H1 (cell line): ENCODE measurements at regions not wholly inside any gene's neighbourhood (a gene's known extent, or its start where the extent isn't known, plus 50 kb on each side); places are given as distances from the start of the nearest gene placed in this dataset.

Source experiments
- ATF3 ChIP-seq: IDR thresholded peaks from 2 replicates; pipeline ENCODE4 v1.6.1; 2011; ENCODE audit warnings: low read depth, mild to moderate bottlenecking, low read length; ENCODE audit not compliant: insufficient read depth
- KDM1A ChIP-seq: fragments of 200-600, 300-600 bp; sonication (generic); IDR thresholded peaks from 2 replicates; pipeline ENCODE4 v1.7.1; 2016; ENCODE audit warnings: mild to moderate bottlenecking, low read length, borderline replicate concordance
- SUZ12 ChIP-seq: fragments of 200-600 bp; sonication (generic); IDR thresholded peaks from 2 replicates; pipeline ENCODE4 v1.6.1; 2012; ENCODE audit warnings: mild to moderate bottlenecking, inconsistent platforms, low read length, moderate library complexity, mixed read lengths

DNA sequence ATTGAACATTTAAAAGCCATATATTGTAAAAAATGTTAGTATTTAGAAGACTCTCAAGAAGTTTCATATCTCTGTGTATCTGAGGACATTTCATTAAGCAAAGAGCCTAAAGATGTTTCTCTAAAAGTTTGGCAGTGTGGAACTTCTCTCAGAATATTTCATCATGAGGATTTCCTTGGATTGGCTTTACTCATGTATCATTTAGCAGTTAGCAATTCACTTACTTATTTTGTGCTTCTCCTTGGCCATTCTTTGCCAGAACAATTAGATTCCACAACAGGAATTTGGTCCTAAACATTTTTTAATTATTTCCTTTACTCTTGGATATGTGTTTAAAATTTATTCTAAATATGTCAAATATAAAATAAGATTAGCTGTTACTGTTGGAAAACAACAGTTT is 345.0 kb upstream of the LRRTM4 start (continued):
- TF ChIP-seq ATF3 (no peak), KDM1A (no peak), SUZ12 (no peak)
